GM12873 (cell line): ENCODE measurements at regions not wholly inside any gene's neighbourhood (a gene's known extent, or its start where the extent isn't known, plus 50 kb on each side); places are given as distances from the start of the nearest gene placed in this dataset.

Experiments
- TF ChIP-seq, protein P1 (sequence below): IDR thresholded peaks from 2 replicates; pipeline ENCODE4 v1.5.1; 2012; ENCODE audit warnings: low read depth, mild to moderate bottlenecking, moderate library complexity, low read length, control low read depth; ENCODE audit not compliant: insufficient read depth; ENCODE audit errors: missing control alignments

DNA sequence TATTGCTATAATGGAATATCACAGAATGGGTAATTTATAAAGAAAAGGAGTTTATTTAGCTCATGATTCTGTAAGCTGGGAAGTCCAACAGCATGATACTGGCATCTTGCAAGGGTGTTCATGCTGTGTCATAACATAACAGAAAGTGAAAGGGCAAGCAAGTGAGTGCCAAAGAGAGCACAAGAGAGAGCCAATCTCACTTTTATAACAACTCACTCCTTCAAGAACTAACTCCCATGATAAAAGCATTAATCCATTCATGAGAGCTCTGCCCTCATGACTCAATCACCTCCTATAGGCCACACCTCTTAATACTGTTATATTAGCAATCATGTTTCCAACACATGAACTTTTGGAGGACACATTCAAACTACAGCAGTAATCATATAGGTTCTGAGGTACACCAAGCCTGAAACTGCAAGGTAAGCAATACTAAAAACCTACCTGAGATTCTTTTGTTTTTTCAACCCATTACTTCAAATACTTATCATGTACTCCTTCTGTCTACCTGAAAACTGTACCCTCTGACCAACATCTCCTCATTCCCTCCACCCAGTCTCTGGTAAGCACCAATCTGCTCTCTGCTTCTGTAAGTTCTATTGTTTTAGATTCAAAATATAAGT, 219.7 kb downstream of the MTERF1 start:
- TF ChIP-seq, protein P1, sequence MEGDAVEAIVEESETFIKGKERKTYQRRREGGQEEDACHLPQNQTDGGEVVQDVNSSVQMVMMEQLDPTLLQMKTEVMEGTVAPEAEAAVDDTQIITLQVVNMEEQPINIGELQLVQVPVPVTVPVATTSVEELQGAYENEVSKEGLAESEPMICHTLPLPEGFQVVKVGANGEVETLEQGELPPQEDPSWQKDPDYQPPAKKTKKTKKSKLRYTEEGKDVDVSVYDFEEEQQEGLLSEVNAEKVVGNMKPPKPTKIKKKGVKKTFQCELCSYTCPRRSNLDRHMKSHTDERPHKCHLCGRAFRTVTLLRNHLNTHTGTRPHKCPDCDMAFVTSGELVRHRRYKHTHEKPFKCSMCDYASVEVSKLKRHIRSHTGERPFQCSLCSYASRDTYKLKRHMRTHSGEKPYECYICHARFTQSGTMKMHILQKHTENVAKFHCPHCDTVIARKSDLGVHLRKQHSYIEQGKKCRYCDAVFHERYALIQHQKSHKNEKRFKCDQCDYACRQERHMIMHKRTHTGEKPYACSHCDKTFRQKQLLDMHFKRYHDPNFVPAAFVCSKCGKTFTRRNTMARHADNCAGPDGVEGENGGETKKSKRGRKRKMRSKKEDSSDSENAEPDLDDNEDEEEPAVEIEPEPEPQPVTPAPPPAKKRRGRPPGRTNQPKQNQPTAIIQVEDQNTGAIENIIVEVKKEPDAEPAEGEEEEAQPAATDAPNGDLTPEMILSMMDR, result no peak

DNA sequence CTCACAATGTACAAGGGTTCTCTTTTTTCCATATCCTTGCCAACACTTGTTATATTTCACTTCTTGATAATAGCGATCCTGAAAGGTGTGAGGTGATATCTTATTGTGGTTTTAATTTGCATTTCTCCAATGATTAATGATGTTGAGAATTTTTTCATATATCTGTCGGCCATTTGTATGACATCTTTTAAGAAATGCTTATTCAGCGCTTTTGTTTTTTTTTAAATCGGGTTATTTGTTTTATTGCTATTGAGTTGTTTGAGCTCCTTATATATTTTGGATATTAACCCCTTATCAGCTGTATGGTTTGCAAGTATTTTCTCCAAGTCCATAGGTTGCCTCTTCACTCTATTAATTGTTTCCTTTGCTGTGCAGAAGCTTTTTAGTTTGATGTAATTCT, 218.8 kb downstream of the MTERF1 start:
- TF ChIP-seq, protein P1, result no peak

DNA sequence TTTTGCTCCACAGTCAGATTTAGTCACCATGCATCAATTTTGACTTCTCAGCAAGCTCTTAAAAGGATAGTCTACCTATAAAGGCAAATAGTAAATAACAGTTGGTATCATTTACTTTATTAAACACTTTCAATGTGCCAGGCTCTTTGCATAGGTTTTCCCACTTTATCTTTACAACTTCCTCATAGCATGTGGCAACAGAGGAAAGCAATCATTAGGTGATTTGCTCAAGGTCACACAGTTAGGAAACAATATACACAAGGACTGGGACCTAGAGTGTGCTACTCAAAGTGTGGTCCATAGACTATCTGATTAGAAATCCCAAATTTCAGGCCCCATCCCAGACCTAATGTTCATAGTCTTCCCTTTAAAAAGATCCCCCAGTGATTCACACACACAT, 212.3 kb downstream of the MTERF1 start:
- TF ChIP-seq, protein P1, result no peak

DNA sequence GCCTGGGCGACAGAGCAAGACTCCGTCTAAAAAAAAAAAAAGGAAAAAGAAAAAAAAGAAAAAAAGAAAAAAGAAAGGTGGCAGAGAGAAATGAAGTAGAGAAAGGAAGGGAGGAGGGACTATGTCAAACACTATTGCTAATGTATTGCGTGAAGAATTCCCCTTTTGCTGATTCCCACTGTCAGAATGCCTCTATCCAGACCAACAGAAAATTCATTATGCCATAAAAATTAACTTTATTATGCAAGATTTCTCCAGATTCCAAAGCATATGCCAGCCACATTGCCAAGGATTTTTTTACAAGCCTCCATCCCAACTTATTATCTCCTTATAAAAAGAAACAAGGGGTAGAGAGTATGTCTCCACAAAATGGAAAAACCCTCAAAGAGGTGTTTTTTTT, 209.3 kb downstream of the MTERF1 start:
- TF ChIP-seq, protein P1, result no peak

DNA sequence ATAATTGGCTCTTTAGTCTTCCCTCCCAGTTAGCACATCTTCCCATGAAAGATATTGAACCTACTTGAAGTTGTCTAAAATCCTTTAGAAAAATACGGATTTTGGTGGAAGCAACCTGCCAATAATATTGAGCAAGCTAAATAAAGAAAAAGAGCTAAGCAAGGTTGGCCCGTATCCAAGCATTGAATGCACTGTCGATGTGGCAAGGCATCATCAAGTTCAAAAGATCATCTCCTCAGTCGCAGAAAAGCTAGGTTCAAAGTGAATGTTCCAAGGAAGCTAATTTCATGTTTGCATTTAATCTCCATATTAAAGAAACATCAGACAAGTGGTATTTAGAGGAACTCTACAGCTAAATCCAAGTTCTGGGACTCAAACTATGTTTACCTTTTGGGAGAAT, 206.0 kb downstream of the MTERF1 start:
- TF ChIP-seq, protein P1, result no peak

DNA sequence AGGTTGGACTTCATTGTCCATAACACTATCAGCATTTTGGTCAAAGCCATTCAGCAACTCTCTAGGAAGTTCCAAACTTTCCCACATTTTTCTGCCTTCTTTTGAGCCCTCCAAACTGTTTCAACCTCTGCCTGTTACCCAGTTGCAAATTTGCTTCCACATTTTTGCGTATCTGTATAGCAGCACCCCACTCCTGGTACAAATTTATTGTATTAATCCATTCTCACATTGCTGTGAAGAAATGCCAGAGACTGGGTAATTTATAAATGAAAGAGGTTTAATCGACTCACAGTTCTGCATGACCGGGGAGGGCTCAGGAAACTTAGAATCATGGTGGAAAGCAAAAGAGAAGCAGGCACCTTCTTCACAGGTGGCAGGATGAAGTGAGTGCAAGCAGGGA, 198.8 kb downstream of the MTERF1 start:
- TF ChIP-seq, protein P1, result no peak

DNA sequence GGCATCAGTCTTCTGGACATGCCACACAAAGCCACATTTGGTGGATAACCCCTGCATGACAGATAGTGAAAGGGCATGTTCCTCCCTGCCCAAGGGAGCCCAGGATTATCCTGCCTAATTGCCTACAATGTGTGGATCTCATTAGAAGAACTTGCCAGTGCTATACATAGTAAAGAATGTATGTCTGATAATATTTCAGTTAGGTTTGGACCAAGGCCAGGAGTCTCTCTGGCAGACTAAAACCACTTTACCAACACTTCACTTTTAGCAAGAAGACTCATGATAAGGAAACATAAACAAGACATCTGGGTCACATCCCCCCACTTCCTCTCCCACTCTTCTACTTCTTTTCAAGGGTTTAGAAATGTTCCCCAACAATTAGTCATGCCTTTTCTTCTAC, 196.7 kb downstream of the MTERF1 start:
- TF ChIP-seq, protein P1, result no peak
